K562 (cell line): ENCODE measurements at regions not wholly inside any gene's neighbourhood (a gene's known extent, or its start where the extent isn't known, plus 50 kb on each side); places are given as distances from the start of the nearest gene placed in this dataset.

Source experiments
- ATAC-seq: fragments of 200-7000 bp; cut with Tn5 transposase; 3 replicates; pipeline ENCODE4 v1.9.1; 2020; ENCODE audit warnings: moderate library complexity
- BruUV-seq: library from RNA; stranded (reverse); fragments of 400-500 nt; replicated peaks from 2 replicates; lab custom pipeline; 2021; lab: Mats Ljungman, UMichigan
- CTCF ChIA-PET: fragments of 300-600 bp; formaldehyde crosslinking; extraction: SDS; loops from one replicate; lab custom pipeline; 2021; ENCODE audit warnings: low intra/inter-chr PET ratio; lab: Yijun Ruan, JAX
- POLR2A ChIA-PET: fragments of 300-600, 350-650 bp; sonication (Branson Sonifier 250); formaldehyde crosslinking; extraction: SDS; loops from one replicate; lab custom pipeline; 2021; ENCODE audit warnings: antibody characterized with exemption, inconsistent platforms; lab: Yijun Ruan, JAX
- DNase-seq, 4 experiments: peaks; one replicate each; pipeline versions ENCODE4 v3.0.0 to v3.0.0-alpha.2; 2011 to 2018; ENCODE audit warnings: low spot score in 3 of 4, mixed read lengths in 3 of 4; ENCODE audit errors: extremely low read depth in 1 of 4
- FAIRE-seq: peaks from 2 replicates; lab custom pipeline; 2011; peaks lifted over from hg19 to GRCh38; lab: Jason Lieb, UNC
- H2AFZ ChIP-seq: 2 replicates; pipeline ENCODE4 v1.6.0; 2011; ENCODE audit warnings: low read depth, low read length, control low read depth, inconsistent platforms
- H3K27ac ChIP-seq: fragments of 200-600 bp; 3 replicates; pipeline ENCODE4 v1.8.0; 2011; ENCODE audit warnings: low read depth, mild to moderate bottlenecking, control low read depth, inconsistent platforms, low read length, moderate library complexity, mixed read lengths; ENCODE audit errors: extremely low read depth
- H3K27me3 ChIP-seq, 2 experiments: fragments of 300-600 bp in 1 of 2; 2 replicates in 1 of 2; 3 replicates in 1 of 2; pipeline versions ENCODE4 v1.6.0 to v1.8.0; 2011; ENCODE audit warnings: inconsistent platforms in 2 of 2, low read length in 2 of 2, mild to moderate bottlenecking in 1 of 2, mixed read lengths in 1 of 2, moderate library complexity in 1 of 2; ENCODE audit not compliant: control insufficient read depth in 2 of 2, insufficient read depth in 2 of 2
- H3K36me3 ChIP-seq: fragments of 300-600 bp; 3 replicates; pipeline ENCODE4 v1.8.0; 2011; ENCODE audit warnings: mild to moderate bottlenecking, low read length, inconsistent platforms; ENCODE audit not compliant: control insufficient read depth, insufficient read depth
- H3K4me1 ChIP-seq, 2 experiments: fragments of 200-600 bp in 1 of 2; replicated peaks in 1 of 2; 2 replicates in 1 of 2; 3 replicates in 1 of 2; pipeline versions ENCODE4 v1.5.1 to v1.8.0; 2011; ENCODE audit warnings: inconsistent platforms in 2 of 2, low read length in 2 of 2, mild to moderate bottlenecking in 1 of 2, mixed read lengths in 1 of 2, moderate library complexity in 1 of 2; ENCODE audit not compliant: control insufficient read depth in 2 of 2, insufficient read depth in 2 of 2
- H3K4me2 ChIP-seq: 2 replicates; pipeline ENCODE4 v1.6.1; 2011; ENCODE audit warnings: low read length, control low read depth, inconsistent platforms, mixed read lengths; ENCODE audit not compliant: insufficient read depth
- H3K4me3 ChIP-seq: fragments of 200-600 bp; sonication (generic), shearing (Covaris generic); 2 replicates; pipeline ENCODE4 v1.5.1; 2016; ENCODE audit warnings: control low read depth, inconsistent platforms
- H3K79me2 ChIP-seq: fragments of 200-600 bp; 3 replicates; pipeline ENCODE4 v1.8.0; 2011; ENCODE audit warnings: low read length, inconsistent platforms; ENCODE audit not compliant: control insufficient read depth, insufficient read depth
- H3K9ac ChIP-seq, 2 experiments: 2 replicates each; pipeline versions ENCODE4 v1.6.0 to v1.6.1; 2011; ENCODE audit warnings: low read depth in 2 of 2, low read length in 2 of 2, control low read depth in 1 of 2, inconsistent platforms in 1 of 2, mild to moderate bottlenecking in 1 of 2, mixed read lengths in 1 of 2; ENCODE audit not compliant: insufficient read depth in 1 of 2
- H3K9me1 ChIP-seq: one replicate; pipeline ENCODE4 v1.6.0; 2011; ENCODE audit warnings: inconsistent platforms, mild to moderate bottlenecking, low read length, moderate library complexity; ENCODE audit not compliant: control insufficient read depth, insufficient read depth
- H3K9me3 ChIP-seq: replicated peaks from 2 replicates; pipeline ENCODE4 v1.5.1; 2011; ENCODE audit warnings: low read depth, low read length, inconsistent platforms; ENCODE audit not compliant: control insufficient read depth, insufficient read depth
- H4K20me1 ChIP-seq: replicated peaks from 2 replicates; pipeline ENCODE4 v1.6.1; 2011; ENCODE audit warnings: low read length, inconsistent platforms, mixed read lengths; ENCODE audit not compliant: control insufficient read depth, insufficient read depth
- ATF1 ChIP-seq, 2 experiments: fragments of 450-650 bp in 1 of 2; IDR thresholded peaks; 2 replicates each; pipeline ENCODE4 v1.6.1; 2016; ENCODE audit warnings: missing compliant biosample characterization in 1 of 2, missing genetic modification characterization in 1 of 2
- ETS2 ChIP-seq: IDR thresholded peaks from 2 replicates; pipeline ENCODE4 v1.6.1; 2016; ENCODE audit warnings: borderline replicate concordance, missing genetic modification characterization, mild to moderate bottlenecking, moderate library complexity, missing compliant biosample characterization; ENCODE audit not compliant: poor library complexity, severe bottlenecking
- FOXA3 ChIP-seq, 2 experiments: fragments of 450-650 bp in 1 of 2; sonication (generic) in 1 of 2; formaldehyde crosslinking; IDR thresholded peaks in 1 of 2; conservative IDR thresholded peaks in 1 of 2; 2 replicates each; pipeline versions ENCODE4 v1.4.0 to v1.8.0; 2020 to 2022; ENCODE audit warnings: mild to moderate bottlenecking in 2 of 2, missing genetic modification reagents in 1 of 2
- KDM5B ChIP-seq: fragments of 200-600 bp; sonication (generic); IDR thresholded peaks from 2 replicates; pipeline ENCODE4 v1.6.1; 2012; ENCODE audit warnings: low read depth, mild to moderate bottlenecking, moderate library complexity, low read length, control low read depth, inconsistent platforms; ENCODE audit not compliant: insufficient replicate concordance
- RAD51 ChIP-seq: fragments of 450-650 bp; IDR thresholded peaks from 2 replicates; pipeline ENCODE4 v1.7.1; 2016; ENCODE audit warnings: low read depth, mild to moderate bottlenecking, borderline replicate concordance
- SAP30 ChIP-seq: fragments of 200-600 bp; sonication (generic); IDR thresholded peaks from 2 replicates; pipeline ENCODE4 v1.6.1; 2012; ENCODE audit warnings: borderline replicate concordance, low read depth, mild to moderate bottlenecking, moderate library complexity, low read length, control low read depth, inconsistent platforms; ENCODE audit not compliant: insufficient read depth, poor library complexity, severe bottlenecking
- ZNF3 ChIP-seq: fragments of 250-450 bp; sonication (Bioruptor Pico); IDR thresholded peaks from 2 replicates; pipeline ENCODE4 v1.5.0; 2021; ENCODE audit warnings: mild to moderate bottlenecking, moderate library complexity
- WGBS: fragments of 100-300 bp; shearing (Covaris generic); methylation state at CpG from one replicate; pipeline ENCODE4 v1.1.6; 2016; ENCODE audit warnings: low coverage, mixed read lengths; ENCODE audit not compliant: insufficient coverage; ENCODE audit errors: missing lambda C conversion rate; 5-methylcytosine and 5-hydroxymethylcytosine counted together
- in situ Hi-C: fragments of 300-500 bp; cut with MboI; formaldehyde crosslinking; loops from 4 replicates; pipeline ENCODE4 v1.15.0; 2018; ENCODE audit warnings: inconsistent platforms, mixed read lengths
- intact Hi-C: fragments of 100-400 bp; cut with micrococcal nuclease; formaldehyde crosslinking; loops from 2 replicates; pipeline ENCODE4 v1.14.2; 2022
- TF ChIP-seq, protein P1 (sequence below), 3 experiments: IDR thresholded peaks in 2 of 3; conservative IDR thresholded peaks in 1 of 3; 2 replicates each; pipeline ENCODE4 v1.5.1; 2011 to 2012; ENCODE audit warnings: low read length in 3 of 3, mild to moderate bottlenecking in 3 of 3, control low read depth in 2 of 3, improper control_type of control experiment in 1 of 3, inconsistent platforms in 1 of 3, low read depth in 1 of 3, mixed read lengths in 1 of 3, moderate library complexity in 1 of 3; ENCODE audit not compliant: insufficient read depth in 2 of 3

DNA sequence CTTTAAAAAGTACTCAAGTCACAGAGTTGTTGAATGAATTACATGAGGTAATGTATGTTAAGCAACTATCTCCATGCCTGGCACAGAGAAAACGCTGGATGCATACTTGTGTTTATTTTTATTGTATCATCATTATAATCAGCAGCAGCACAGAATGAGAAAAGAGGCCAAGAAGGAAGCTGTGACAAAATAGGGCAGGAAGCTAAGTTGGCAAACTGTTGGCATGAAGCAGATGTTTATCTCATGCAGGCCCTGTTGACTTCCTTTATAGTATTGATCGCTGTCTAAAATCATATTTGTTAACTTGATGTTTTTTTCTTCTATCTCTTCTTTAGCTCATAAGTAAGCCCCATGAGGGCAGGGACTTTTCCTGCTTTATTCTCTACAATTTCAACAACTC, 466.6 kb downstream of the TRHDE start:
- H3K9ac ChIP-seq = no peak overlapping the region
- no peak overlapping the region for H2AFZ ChIP-seq
- no peak overlapping the region for H3K4me3 ChIP-seq
- no peak for DNase-seq
- no peaks in the 10 kb centered on the region for H3K4me1 ChIP-seq
- ChIA-PET POLR2A (no interaction called here), CTCF (no interaction called here)
- no TSS peak for BruUV-seq
- ATAC-seq = no peak
- intact Hi-C loops (no loop called here), in situ Hi-C loops (no loop called here)
- H4K20me1 ChIP-seq = no peaks in the 10 kb centered on the region
- no peak overlapping the region for H3K27ac ChIP-seq
- no peaks in the 10 kb centered on the region for H3K9me1 ChIP-seq
- no peaks in the 10 kb centered on the region for H3K36me3 ChIP-seq
- H3K79me2 ChIP-seq = no peaks in the 10 kb centered on the region
- 2% methylated on average over 2 of the region's 2 CpGs for WGBS
- 0 out of 2 replicates have a peak, but pooled peaks cover 3% of the 10 kb centered on the region for H3K9me3 ChIP-seq
- no peak for FAIRE-seq
- H3K27me3 ChIP-seq = no peaks in the 10 kb centered on the region
- no peak overlapping the region for H3K4me2 ChIP-seq
- TF ChIP-seq KDM5B (no peak), ETS2 (no peak), RAD51 (no peak), SAP30 (no peak), ZNF3 (CRISPR knock-in tag) (no peak), FOXA3 (CRISPR knock-in tag; conservative IDR thresholded peaks at IDR 0.05 in 1 of 2, IDR thresholded peaks at IDR 0.05 in 1 of 2) (no peak), ATF1 (CRISPR knock-in tag; IDR thresholded peaks at IDR 0.05) (no peak), ATF1 (tag; IDR thresholded peaks at IDR 0.05) (no peak)
- TF ChIP-seq, protein P1, sequence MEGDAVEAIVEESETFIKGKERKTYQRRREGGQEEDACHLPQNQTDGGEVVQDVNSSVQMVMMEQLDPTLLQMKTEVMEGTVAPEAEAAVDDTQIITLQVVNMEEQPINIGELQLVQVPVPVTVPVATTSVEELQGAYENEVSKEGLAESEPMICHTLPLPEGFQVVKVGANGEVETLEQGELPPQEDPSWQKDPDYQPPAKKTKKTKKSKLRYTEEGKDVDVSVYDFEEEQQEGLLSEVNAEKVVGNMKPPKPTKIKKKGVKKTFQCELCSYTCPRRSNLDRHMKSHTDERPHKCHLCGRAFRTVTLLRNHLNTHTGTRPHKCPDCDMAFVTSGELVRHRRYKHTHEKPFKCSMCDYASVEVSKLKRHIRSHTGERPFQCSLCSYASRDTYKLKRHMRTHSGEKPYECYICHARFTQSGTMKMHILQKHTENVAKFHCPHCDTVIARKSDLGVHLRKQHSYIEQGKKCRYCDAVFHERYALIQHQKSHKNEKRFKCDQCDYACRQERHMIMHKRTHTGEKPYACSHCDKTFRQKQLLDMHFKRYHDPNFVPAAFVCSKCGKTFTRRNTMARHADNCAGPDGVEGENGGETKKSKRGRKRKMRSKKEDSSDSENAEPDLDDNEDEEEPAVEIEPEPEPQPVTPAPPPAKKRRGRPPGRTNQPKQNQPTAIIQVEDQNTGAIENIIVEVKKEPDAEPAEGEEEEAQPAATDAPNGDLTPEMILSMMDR (IDR thresholded peaks at IDR 0.05 in 2 of 3, conservative IDR thresholded peaks at IDR 0.05 in 1 of 3; ENCODE audit: insufficient read depth in 2 of 3, low read depth in 1 of 3, low read length in 3 of 3) = no peak
- TF ChIP-seq, all 486 proteins: peak for 0
